Trophoblast cell (in vitro differentiated cells and primary cell): ENCODE measurements at regions not wholly inside any gene's neighbourhood (a gene's known extent, or its start where the extent isn't known, plus 50 kb on each side); places are given as distances from the start of the nearest gene placed in this dataset.
"Not testable (repeated sequence)": the region's sequence is repeated elsewhere in the genome, so short reads cannot be mapped to it uniquely, and the experiment has no call there.

ENCODE experiments used
- DNase-seq, 2 donors: peaks; one replicate each; pipeline ENCODE4 v3.0.0-alpha.2; 2016
- H2AFZ ChIP-seq: 2 replicates; pipeline ENCODE4 v1.6.1; 2013; ENCODE audit warnings: low read length, moderate library complexity, mild to moderate bottlenecking; ENCODE audit not compliant: insufficient read depth, poor library complexity
- H2AK5ac ChIP-seq: 2 replicates; pipeline ENCODE4 v1.6.1; 2013; ENCODE audit warnings: mild to moderate bottlenecking, low read length
- H2BK120ac ChIP-seq: 2 replicates; pipeline ENCODE4 v1.6.1; 2013; ENCODE audit warnings: low read length, mild to moderate bottlenecking, moderate library complexity; ENCODE audit not compliant: insufficient read depth, poor library complexity
- H2BK12ac ChIP-seq: 2 replicates; pipeline ENCODE4 v1.6.1; 2013; ENCODE audit warnings: mild to moderate bottlenecking, low read length, moderate library complexity
- H2BK5ac ChIP-seq: 2 replicates; pipeline ENCODE4 v1.6.1; 2013; ENCODE audit warnings: low read length, low read depth, moderate library complexity, mild to moderate bottlenecking; ENCODE audit not compliant: poor library complexity
- H3K14ac ChIP-seq: 2 replicates; pipeline ENCODE4 v1.6.1; 2013; ENCODE audit warnings: mild to moderate bottlenecking, low read length
- H3K18ac ChIP-seq: 2 replicates; pipeline ENCODE4 v1.6.1; 2013; ENCODE audit warnings: mild to moderate bottlenecking, low read length
- H3K23ac ChIP-seq: 2 replicates; pipeline ENCODE4 v1.6.1; 2013; ENCODE audit warnings: low read length
- H3K27ac ChIP-seq: 2 replicates; pipeline ENCODE4 v1.5.1; 2013; ENCODE audit warnings: low read depth, mild to moderate bottlenecking, inconsistent platforms, low read length, moderate library complexity
- H3K27me3 ChIP-seq: 2 replicates; pipeline ENCODE4 v1.6.1; 2013; ENCODE audit warnings: inconsistent platforms, mild to moderate bottlenecking, low read length, moderate library complexity; ENCODE audit not compliant: insufficient read depth
- H3K36me3 ChIP-seq, 2 experiments: 1 replicate in 1 of 2; 2 replicates in 1 of 2; pipeline ENCODE4 v1.6.1; 2013; ENCODE audit warnings: low read length in 2 of 2, mild to moderate bottlenecking in 2 of 2, moderate library complexity in 1 of 2; ENCODE audit not compliant: insufficient read depth in 2 of 2, control insufficient read depth in 1 of 2
- H3K4ac ChIP-seq: 2 replicates; pipeline ENCODE4 v1.6.1; 2013; ENCODE audit warnings: low read depth, mild to moderate bottlenecking, low read length, moderate library complexity
- H3K4me1 ChIP-seq, 2 experiments: 1 replicate in 1 of 2; 2 replicates in 1 of 2; pipeline ENCODE4 v1.6.1; 2013; ENCODE audit warnings: low read length in 2 of 2, mild to moderate bottlenecking in 2 of 2, moderate library complexity in 1 of 2; ENCODE audit not compliant: insufficient read depth in 2 of 2, control insufficient read depth in 1 of 2
- H3K4me2 ChIP-seq: 2 replicates; pipeline ENCODE4 v1.6.1; 2013; ENCODE audit warnings: inconsistent platforms, mild to moderate bottlenecking, low read length, moderate library complexity
- H3K4me3 ChIP-seq: 2 replicates; pipeline ENCODE4 v1.5.1; 2013; ENCODE audit warnings: mild to moderate bottlenecking, low read depth, low read length, inconsistent platforms
- H3K79me1 ChIP-seq: one replicate; pipeline ENCODE4 v1.6.1; 2013; ENCODE audit warnings: low read length
- H3K79me2 ChIP-seq: 2 replicates; pipeline ENCODE4 v1.6.1; 2013; ENCODE audit warnings: low read length, mild to moderate bottlenecking; ENCODE audit not compliant: control insufficient read depth, insufficient read depth, poor library complexity
- H3K9ac ChIP-seq: 2 replicates; pipeline ENCODE4 v1.6.1; 2013; ENCODE audit warnings: mild to moderate bottlenecking, low read length
- H3K9me3 ChIP-seq: 2 replicates; pipeline ENCODE4 v1.6.1; 2013; ENCODE audit warnings: low read depth, mild to moderate bottlenecking, control low read depth, inconsistent platforms, low read length; ENCODE audit not compliant: insufficient read depth
- H4K12ac ChIP-seq: 2 replicates; pipeline ENCODE4 v1.6.1; 2013; ENCODE audit warnings: low read depth, mild to moderate bottlenecking, low read length, moderate library complexity
- H4K8ac ChIP-seq: 2 replicates; pipeline ENCODE4 v1.6.1; 2013; ENCODE audit warnings: low read depth, mild to moderate bottlenecking, low read length, moderate library complexity
- H4K91ac ChIP-seq: one replicate; pipeline ENCODE4 v1.6.1; 2013; ENCODE audit warnings: low read depth, mild to moderate bottlenecking, low read length, moderate library complexity
- WGBS: extraction: QIAGEN DNeasy Blood & Tissue Kit; methylation state at CpG from one replicate; pipeline ENCODE4 v1.1.7; 2013; ENCODE audit warnings: missing lambda C conversion rate; ENCODE audit not compliant: insufficient read length, insufficient coverage; ENCODE audit errors: extremely low coverage; 5-methylcytosine and 5-hydroxymethylcytosine counted together

DNA sequence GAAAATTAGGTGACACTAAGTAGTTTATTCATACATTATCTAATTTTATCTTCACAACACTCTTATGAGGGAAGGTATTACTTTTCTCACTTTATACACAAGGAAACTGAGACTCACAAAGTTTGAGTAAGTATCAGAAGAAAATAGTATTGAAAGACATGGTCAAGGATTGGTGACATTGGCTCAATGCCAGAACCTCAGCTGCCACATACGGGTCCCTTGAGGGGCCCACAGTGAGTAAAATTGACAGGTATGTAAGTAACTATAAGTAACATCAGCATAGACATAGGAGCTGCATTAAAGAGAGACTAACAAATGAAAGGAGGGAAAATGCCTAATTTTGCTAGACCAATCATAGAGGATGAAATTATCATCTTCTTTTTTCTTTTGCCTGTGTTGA is 134.1 kb downstream of the COX18 start:
- peaks cover 0 to 4% of the 10 kb centered on the region in 2 experiments for H3K4me1 ChIP-seq
- H3K27ac ChIP-seq = no peak overlapping the region
- H3K9ac ChIP-seq = no peak overlapping the region
- no peak overlapping the region for H4K12ac ChIP-seq
- H3K4me3 ChIP-seq = no peak overlapping the region
- H4K91ac ChIP-seq = no peak overlapping the region
- H2AK5ac ChIP-seq = no peak overlapping the region
- H4K8ac ChIP-seq = no peak overlapping the region
- no CpG with 5 or more reads among the region's 1 CpG for WGBS
- no peak overlapping the region for H3K14ac ChIP-seq
- H2AFZ ChIP-seq = no peak overlapping the region
- peak; percentile 25 to 48 for DNase-seq
- H3K27me3 ChIP-seq = no peaks in the 10 kb centered on the region
- H3K36me3 ChIP-seq = no peaks in the 10 kb centered on the region
- H3K18ac ChIP-seq = no peak overlapping the region
- H2BK12ac ChIP-seq = no peak overlapping the region
- no peak overlapping the region for H2BK5ac ChIP-seq
- no peak overlapping the region for H3K4ac ChIP-seq
- H3K79me2 ChIP-seq = no peaks in the 10 kb centered on the region
- no peak overlapping the region for H3K23ac ChIP-seq
- no peaks in the 10 kb centered on the region for H3K9me3 ChIP-seq
- H3K79me1 ChIP-seq = peaks cover 2% of the 10 kb centered on the region
- no peak overlapping the region for H2BK120ac ChIP-seq
- no peak overlapping the region for H3K4me2 ChIP-seq

DNA sequence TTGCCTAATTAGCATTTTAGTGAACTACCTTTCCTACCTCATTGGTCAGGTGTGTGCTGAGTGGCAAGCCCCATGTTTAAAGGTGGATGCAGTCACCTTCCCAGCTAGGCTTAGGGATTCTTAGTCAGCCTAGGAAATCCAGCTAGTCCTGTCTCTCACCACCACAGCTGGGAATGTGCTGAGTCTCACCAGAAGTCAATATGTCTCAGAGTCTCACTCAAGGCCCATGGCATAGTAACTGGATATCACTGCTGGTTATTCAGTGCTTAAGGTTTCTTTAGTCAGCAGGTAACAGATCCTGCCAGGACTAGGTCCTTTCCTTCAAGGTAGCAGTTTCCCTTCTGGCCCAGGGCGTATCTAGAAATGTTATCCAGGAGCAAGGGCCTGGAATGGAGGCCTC is 136.5 kb downstream of the COX18 start:
- H4K12ac ChIP-seq = no peak overlapping the region
- no peaks in the 10 kb centered on the region for H3K36me3 ChIP-seq
- H2BK5ac ChIP-seq = no peak overlapping the region
- no peak overlapping the region for H3K18ac ChIP-seq
- no peak overlapping the region for H3K9ac ChIP-seq
- no peak overlapping the region for H3K14ac ChIP-seq
- no peaks in the 10 kb centered on the region for H3K79me2 ChIP-seq
- peaks cover 2% of the 10 kb centered on the region for H3K79me1 ChIP-seq
- DNase-seq = no peak
- H4K91ac ChIP-seq = no peak overlapping the region
- no peak overlapping the region for H2BK12ac ChIP-seq
- H3K4ac ChIP-seq = no peak overlapping the region
- H3K4me3 ChIP-seq = no peak overlapping the region
- H2AFZ ChIP-seq = no peak overlapping the region
- no peak overlapping the region for H4K8ac ChIP-seq
- no peak overlapping the region for H3K4me2 ChIP-seq
- H3K23ac ChIP-seq = no peak overlapping the region
- H3K4me1 ChIP-seq = peaks cover 3 to 4% of the 10 kb centered on the region in 2 experiments
- WGBS = no CpG with 5 or more reads among the region's 1 CpG
- H3K9me3 ChIP-seq = no peaks in the 10 kb centered on the region
- no peak overlapping the region for H3K27ac ChIP-seq
- H2BK120ac ChIP-seq = no peak overlapping the region
- no peaks in the 10 kb centered on the region for H3K27me3 ChIP-seq
- no peak overlapping the region for H2AK5ac ChIP-seq

DNA sequence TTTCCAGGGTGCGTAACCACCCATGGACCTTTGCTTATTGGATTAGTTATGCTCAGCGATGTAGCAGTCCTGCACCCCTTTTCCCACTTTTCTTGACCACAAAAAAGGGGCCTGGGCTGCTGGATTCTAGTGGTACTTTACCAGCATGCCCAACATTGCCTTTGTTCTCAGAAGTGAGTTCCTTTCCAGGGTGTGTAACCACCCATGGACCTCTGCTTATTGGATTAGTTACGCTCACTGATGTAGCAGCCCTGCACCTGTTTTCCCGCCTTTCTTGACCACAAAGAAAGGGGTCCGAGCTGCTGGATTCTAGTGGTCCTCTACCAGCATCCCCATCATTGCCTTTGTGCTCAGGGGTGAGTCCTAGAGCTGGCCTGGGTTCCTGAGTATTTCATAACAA is 138.2 kb downstream of the COX18 start:
- no peak overlapping the region for H2BK5ac ChIP-seq
- no peaks in the 10 kb centered on the region for H3K9me3 ChIP-seq
- H4K12ac ChIP-seq = no peak overlapping the region
- no peak overlapping the region for H3K9ac ChIP-seq
- no peak overlapping the region for H3K4ac ChIP-seq
- no peak overlapping the region for H2BK12ac ChIP-seq
- no peak for DNase-seq
- no peak overlapping the region for H4K91ac ChIP-seq
- no peak overlapping the region for H2AK5ac ChIP-seq
- H3K23ac ChIP-seq = no peak overlapping the region
- no peak overlapping the region for H3K27ac ChIP-seq
- H3K27me3 ChIP-seq = no peaks in the 10 kb centered on the region
- H4K8ac ChIP-seq = no peak overlapping the region
- H3K4me1 ChIP-seq = peaks cover 3 to 4% of the 10 kb centered on the region in 2 experiments
- H3K4me3 ChIP-seq = no peak overlapping the region
- no CpG with 5 or more reads among the region's 5 CpGs for WGBS
- H3K4me2 ChIP-seq = no peak overlapping the region
- no peak overlapping the region for H3K14ac ChIP-seq
- H3K79me1 ChIP-seq = peaks cover 2% of the 10 kb centered on the region
- no peak overlapping the region for H2AFZ ChIP-seq
- H3K18ac ChIP-seq = no peak overlapping the region
- no peaks in the 10 kb centered on the region for H3K79me2 ChIP-seq
- no peaks in the 10 kb centered on the region for H3K36me3 ChIP-seq
- H2BK120ac ChIP-seq = no peak overlapping the region

DNA sequence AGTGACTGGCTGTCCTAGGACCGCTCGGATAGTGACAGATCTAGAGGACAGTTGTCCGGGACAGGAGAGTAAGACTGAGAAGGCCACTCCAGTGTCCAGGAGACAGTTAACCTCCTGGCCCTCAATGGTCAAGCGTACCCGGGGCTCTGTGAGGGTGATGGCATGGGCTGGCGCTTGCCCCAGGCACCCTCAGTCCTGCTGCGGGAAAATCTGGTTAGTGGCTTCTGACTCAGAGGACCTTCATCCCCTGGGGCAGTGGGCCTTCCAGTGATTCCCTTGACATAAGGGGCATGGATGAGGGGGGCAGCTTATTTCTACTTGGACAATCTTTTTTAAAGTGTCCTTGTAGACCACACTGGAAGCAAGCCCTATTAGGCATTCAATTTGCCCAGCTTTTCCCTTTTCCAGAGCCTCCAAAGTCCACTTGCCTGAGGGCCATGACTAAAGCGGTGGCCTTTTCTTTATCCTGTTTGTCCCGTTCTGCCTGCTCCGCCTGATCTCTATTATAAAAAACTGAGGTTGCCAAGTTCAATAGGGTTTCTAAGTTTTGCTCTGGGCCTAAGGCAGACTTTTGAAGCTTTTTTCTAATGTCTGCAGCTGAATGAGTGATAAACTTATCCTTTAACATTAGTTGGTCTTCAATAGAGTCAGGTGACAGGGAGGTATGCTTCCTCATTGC is 139.8 kb downstream of the COX18 start:
- not testable (repeated sequence) for H3K9me3 ChIP-seq, H3K18ac ChIP-seq, H3K4me3 ChIP-seq, H3K23ac ChIP-seq, H2BK120ac ChIP-seq, H3K9ac ChIP-seq, H2BK12ac ChIP-seq, H4K91ac ChIP-seq, H3K4me1 ChIP-seq, H3K27ac ChIP-seq, H3K4me2 ChIP-seq, H3K27me3 ChIP-seq, H2AFZ ChIP-seq, H3K4ac ChIP-seq, H3K36me3 ChIP-seq, H4K12ac ChIP-seq, H4K8ac ChIP-seq, H3K14ac ChIP-seq, H2BK5ac ChIP-seq, H3K79me2 ChIP-seq, H2AK5ac ChIP-seq, H3K79me1 ChIP-seq
- DNase-seq = peak; percentile 68 to 80
- no CpG with 5 or more reads among the region's 10 CpGs for WGBS
